ENCODE measurements at regions not wholly inside any gene's neighbourhood (a gene's known extent, or its start where the extent isn't known, plus 50 kb on each side); places are given as distances from the start of the nearest gene placed in this dataset.

DNA sequence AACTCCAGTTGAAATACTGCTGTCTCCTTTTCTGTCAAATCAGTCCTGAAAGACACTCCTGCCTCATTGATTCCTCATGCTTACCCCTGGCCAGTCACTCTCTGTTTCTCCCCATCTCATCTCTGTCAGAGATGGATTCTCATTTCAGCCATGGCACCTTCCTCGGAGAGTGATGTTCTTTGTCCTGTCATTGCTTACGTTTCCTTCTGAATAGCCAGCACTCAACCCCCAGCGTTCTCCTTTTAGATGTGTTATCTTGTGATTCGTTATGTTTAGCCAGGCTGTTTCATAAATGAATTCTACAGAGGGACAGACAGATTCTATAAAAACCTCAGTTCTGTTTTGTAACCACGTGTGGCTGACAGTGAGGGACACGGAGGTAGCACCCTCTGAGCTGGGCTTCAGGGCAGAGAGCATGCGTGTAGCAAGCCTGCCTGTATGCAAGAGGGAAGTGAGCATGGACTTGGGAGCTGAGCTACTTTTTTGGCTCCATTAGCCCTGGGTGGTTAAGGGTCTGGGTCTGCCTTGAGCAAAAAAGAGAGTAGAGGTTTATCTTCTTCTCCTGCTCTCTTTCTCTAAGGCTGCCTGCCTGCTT, 354.6 kb downstream of the DDX10 start (continued):
- TF ChIP-seq, protein P1, sequence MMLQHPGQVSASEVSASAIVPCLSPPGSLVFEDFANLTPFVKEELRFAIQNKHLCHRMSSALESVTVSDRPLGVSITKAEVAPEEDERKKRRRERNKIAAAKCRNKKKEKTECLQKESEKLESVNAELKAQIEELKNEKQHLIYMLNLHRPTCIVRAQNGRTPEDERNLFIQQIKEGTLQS (IDR thresholded peaks at IDR 0.05): no peak
- TF ChIP-seq, protein P1 (CRISPR knock-in tag; conservative IDR thresholded peaks at IDR 0.05): no peak
- TF ChIP-seq ZZZ3 (IDR thresholded peaks at IDR 0.05): no peak

- WGBS (ENCODE audit: insufficient coverage, low coverage, missing lambda C conversion rate): 0% methylated on average over 2 of the region's 2 CpGs
- CTCF ChIA-PET (ENCODE audit: low intra/inter-chr PET ratio): no interaction called here
- Histone ChIP-seq H3K27me3 (ENCODE audit: control insufficient read depth in 2 of 2, insufficient read depth in 2 of 2, low read length in 2 of 2) (no peaks in the 10 kb centered on the region), H3K9ac (ENCODE audit: insufficient read depth in 1 of 2, low read depth in 2 of 2, low read length in 2 of 2) (no peak overlapping the region), H3K4me2 (ENCODE audit: insufficient read depth, low read length) (no peak overlapping the region), H4K20me1 (replicated peaks; ENCODE audit: control insufficient read depth, insufficient read depth, low read length) (no peaks in the 10 kb centered on the region), H3K27ac (ENCODE audit: extremely low read depth, low read depth, low read length) (no peak overlapping the region), H3K36me3 (ENCODE audit: control insufficient read depth, insufficient read depth, low read length) (no peaks in the 10 kb centered on the region), H3K9me3 (replicated peaks; ENCODE audit: control insufficient read depth, insufficient read depth, low read depth, low read length) (no peaks in the 10 kb centered on the region), H3K79me2 (ENCODE audit: control insufficient read depth, insufficient read depth, low read length) (no peaks in the 10 kb centered on the region), H3K4me3 (no peak overlapping the region), H3K4me1 (replicated peaks in 1 of 2; ENCODE audit: control insufficient read depth in 2 of 2, insufficient read depth in 2 of 2, low read length in 2 of 2) (no peaks in the 10 kb centered on the region), H3K9me1 (ENCODE audit: control insufficient read depth, insufficient read depth, low read length) (no peaks in the 10 kb centered on the region), H2AFZ (ENCODE audit: low read depth, low read length) (no peak overlapping the region)
- ATAC-seq: no peak
- POLR2A ChIA-PET: no interaction called here
- no TSS peak for BruUV-seq (replicated peaks)
- intact Hi-C loops (cut with micrococcal nuclease) (no loop called here), in situ Hi-C loops (cut with MboI) (no loop called here)
- TF ChIP-seq PHB (CRISPR knock-in tag; IDR thresholded peaks at IDR 0.05): no peak
- no peak for TF ChIP-seq ZBTB9 (CRISPR knock-in tag; IDR thresholded peaks at IDR 0.05)
- TF ChIP-seq MTA2 (IDR thresholded peaks at IDR 0.05; ENCODE audit: low read depth): no peak
- TF ChIP-seq NCOR1 (IDR thresholded peaks at IDR 0.05): no peak
- no peak for TF ChIP-seq PTBP1 (IDR thresholded peaks at IDR 0.05; ENCODE audit: low read depth, low read length)
- TF ChIP-seq ZNF76 (CRISPR knock-in tag; IDR thresholded peaks at IDR 0.05; ENCODE audit: borderline replicate concordance): no peak
- no peak for TF ChIP-seq LEF1 (IDR thresholded peaks at IDR 0.05)
- no peak for TF ChIP-seq HCFC1 (IDR thresholded peaks at IDR 0.05; ENCODE audit: low read depth, low read length)
- TF ChIP-seq, protein P2, sequence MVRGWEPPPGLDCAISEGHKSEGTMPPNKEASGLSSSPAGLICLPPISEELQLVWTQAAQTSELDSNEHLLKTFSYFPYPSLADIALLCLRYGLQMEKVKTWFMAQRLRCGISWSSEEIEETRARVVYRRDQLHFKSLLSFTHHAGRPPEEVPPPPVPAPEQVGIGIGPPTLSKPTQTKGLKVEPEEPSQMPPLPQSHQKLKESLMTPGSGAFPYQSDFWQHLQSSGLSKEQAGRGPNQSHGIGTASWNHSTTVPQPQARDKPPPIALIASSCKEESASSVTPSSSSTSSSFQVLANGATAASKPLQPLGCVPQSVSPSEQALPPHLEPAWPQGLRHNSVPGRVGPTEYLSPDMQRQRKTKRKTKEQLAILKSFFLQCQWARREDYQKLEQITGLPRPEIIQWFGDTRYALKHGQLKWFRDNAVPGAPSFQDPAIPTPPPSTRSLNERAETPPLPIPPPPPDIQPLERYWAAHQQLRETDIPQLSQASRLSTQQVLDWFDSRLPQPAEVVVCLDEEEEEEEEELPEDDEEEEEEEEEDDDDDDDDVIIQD (CRISPR knock-in tag; IDR thresholded peaks at IDR 0.05): no peak
- TF ChIP-seq RBFOX2 (IDR thresholded peaks at IDR 0.05; ENCODE audit: low read depth, low read length): no peak
- TF ChIP-seq TCF3 (CRISPR knock-in tag; IDR thresholded peaks at IDR 0.05): no peak
- TF ChIP-seq CHD1 (IDR thresholded peaks at IDR 0.05; ENCODE audit: low read length): no peak
- no peak for TF ChIP-seq HINFP (tag; conservative IDR thresholded peaks at IDR 0.05; ENCODE audit: low read depth)
- no peak for FAIRE-seq
- DNase-seq (ENCODE audit: extremely low read depth in 1 of 4, low spot score in 3 of 4): no peak
Observed at GRCh38 chr11:109023036-109023435, 358.2 kb downstream of the DDX10 start.
